SU-DHL-6 (cell line): ENCODE measurements at regions not wholly inside any gene's neighbourhood (a gene's known extent, or its start where the extent isn't known, plus 50 kb on each side); places are given as distances from the start of the nearest gene placed in this dataset.

Experiments
- H2AFZ ChIP-seq: fragments of 200-600 bp; sonication (generic); 2 replicates; pipeline ENCODE4 v1.6.1; 2014; ENCODE audit warnings: low read depth, mild to moderate bottlenecking, moderate library complexity, mixed read lengths, antibody characterized with exemption, low read length; ENCODE audit not compliant: severe bottlenecking
- H3F3A ChIP-seq: fragments of 200-600 bp; shearing (Covaris generic); 2 replicates; pipeline ENCODE4 v1.6.0; 2016; ENCODE audit warnings: antibody characterized with exemption, mild to moderate bottlenecking; ENCODE audit not compliant: insufficient read depth
- H3K27ac ChIP-seq: fragments of 200-600 bp; sonication (generic); 2 replicates; pipeline ENCODE4 v1.5.1; 2016; ENCODE audit warnings: low read depth, mild to moderate bottlenecking, low read length, moderate library complexity, mixed read lengths
- H3K27me3 ChIP-seq: fragments of 200-600 bp; sonication (generic), shearing (Covaris generic); 2 replicates; pipeline ENCODE4 v1.6.0; 2014; ENCODE audit warnings: mild to moderate bottlenecking, low read length
- H3K36me3 ChIP-seq: fragments of 200-600 bp; sonication (generic); 2 replicates; pipeline ENCODE4 v1.6.1; 2014; ENCODE audit warnings: mild to moderate bottlenecking, low read length, mixed read lengths
- H3K4me2 ChIP-seq: fragments of 300-600, 200-600 bp; shearing (Covaris generic), sonication (generic); 2 replicates; pipeline ENCODE4 v1.6.0; 2014; ENCODE audit warnings: low read length, low read depth, mild to moderate bottlenecking; ENCODE audit not compliant: poor library complexity, severe bottlenecking
- H3K4me3 ChIP-seq: fragments of 200-600 bp; sonication (generic); 2 replicates; pipeline ENCODE4 v1.5.1; 2014; ENCODE audit warnings: antibody characterized with exemption, low read length, mild to moderate bottlenecking, mixed read lengths; ENCODE audit not compliant: insufficient read depth, poor library complexity, severe bottlenecking
- H3K79me2 ChIP-seq: fragments of 200-600 bp; sonication (generic); 2 replicates; pipeline ENCODE4 v1.6.1; 2014; ENCODE audit warnings: mild to moderate bottlenecking, low read length, moderate library complexity; ENCODE audit not compliant: insufficient read depth
- H3K9ac ChIP-seq: fragments of 200-600 bp; sonication (generic); 2 replicates; pipeline ENCODE4 v1.7.0; 2014; ENCODE audit warnings: mild to moderate bottlenecking, low read length
- H3K9me2 ChIP-seq: fragments of 200-600 bp; sonication (generic); replicated peaks from 2 replicates; pipeline ENCODE4 v1.6.1; 2014; ENCODE audit warnings: low read length; ENCODE audit not compliant: insufficient read depth
- H3K9me3 ChIP-seq: fragments of 200-600 bp; sonication (generic); 2 replicates; pipeline ENCODE4 v1.6.1; 2014; ENCODE audit warnings: low read length, mixed read lengths; ENCODE audit not compliant: insufficient read depth
- H4K20me1 ChIP-seq: fragments of 200-600 bp; sonication (generic); 2 replicates; pipeline ENCODE4 v1.6.1; 2014; ENCODE audit warnings: low read depth, mild to moderate bottlenecking, antibody characterized with exemption, low read length, moderate library complexity, mixed read lengths
- CTCF ChIP-seq: fragments of 200-600 bp; sonication (generic); IDR thresholded peaks from one replicate; pipeline ENCODE4 v1.5.1; 2017; ENCODE audit warnings: antibody characterized with exemption, mild to moderate bottlenecking, low read length, moderate library complexity; ENCODE audit not compliant: insufficient read depth, poor library complexity, severe bottlenecking
- EZH2phosphoT487 ChIP-seq: fragments of 200-600 bp; sonication (generic), shearing (Covaris generic); conservative IDR thresholded peaks from 2 replicates; pipeline ENCODE4 v1.6.1; 2018; ENCODE audit warnings: mild to moderate bottlenecking, antibody characterized with exemption, low read length, moderate library complexity, mixed read lengths

DNA sequence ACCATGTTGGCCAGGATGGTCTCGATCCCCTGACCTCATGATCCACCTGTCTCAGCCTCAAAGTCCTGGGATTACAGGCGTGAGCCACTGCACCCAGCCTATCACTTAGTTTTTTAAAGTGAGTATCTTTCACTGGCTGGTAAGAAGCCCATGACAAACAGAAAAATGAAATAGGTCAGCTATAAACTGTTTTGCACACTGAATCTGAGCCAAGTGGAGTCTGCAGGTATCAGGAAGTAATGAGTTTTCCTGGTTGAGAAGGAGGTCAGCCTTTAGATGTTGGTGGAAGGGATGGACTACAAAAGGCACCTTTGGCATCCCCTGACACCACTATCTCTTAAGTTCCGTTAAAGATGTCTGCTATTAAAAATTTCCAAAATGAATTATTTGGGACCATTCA lies 345.1 kb downstream of the AASDHPPT start:
- Histone ChIP-seq H3K4me2 (no peak overlapping the region), H2AFZ (no peak overlapping the region)
- TF ChIP-seq EZH2phosphoT487 = no peak
- TF ChIP-seq CTCF = no peak

GRCh38 chr11:106424111-106424510 lies 346.6 kb downstream of the AASDHPPT start:
- Histone ChIP-seq H3K9ac (no peak overlapping the region), H3K36me3 (no peaks in the 10 kb centered on the region), H4K20me1 (no peaks in the 10 kb centered on the region), H3K4me3 (no peak overlapping the region), H3K79me2 (no peaks in the 10 kb centered on the region), H3K27me3 (no peaks in the 10 kb centered on the region), H3K27ac (no peak overlapping the region), H3K4me2 (no peak overlapping the region), H3K9me3 (no peaks in the 10 kb centered on the region), H3K9me2 (no peaks in the 10 kb centered on the region), H2AFZ (no peak overlapping the region), H3F3A (no peaks in the 10 kb centered on the region)
- TF ChIP-seq CTCF (no peak), EZH2phosphoT487 (no peak)

More for the DNA sequence above, 345.1 kb downstream of the AASDHPPT start:
- no peaks in the 10 kb centered on the region for H3K9me2 ChIP-seq
- no peaks in the 10 kb centered on the region for H3K27me3 ChIP-seq
- no peaks in the 10 kb centered on the region for H3K9me3 ChIP-seq
- no peaks in the 10 kb centered on the region for H3F3A ChIP-seq
- no peak overlapping the region for H3K9ac ChIP-seq
- no peaks in the 10 kb centered on the region for H4K20me1 ChIP-seq
- H3K36me3 ChIP-seq = no peaks in the 10 kb centered on the region
- no peak overlapping the region for H3K27ac ChIP-seq
- no peaks in the 10 kb centered on the region for H3K79me2 ChIP-seq
- H3K4me3 ChIP-seq = no peak overlapping the region

DNA sequence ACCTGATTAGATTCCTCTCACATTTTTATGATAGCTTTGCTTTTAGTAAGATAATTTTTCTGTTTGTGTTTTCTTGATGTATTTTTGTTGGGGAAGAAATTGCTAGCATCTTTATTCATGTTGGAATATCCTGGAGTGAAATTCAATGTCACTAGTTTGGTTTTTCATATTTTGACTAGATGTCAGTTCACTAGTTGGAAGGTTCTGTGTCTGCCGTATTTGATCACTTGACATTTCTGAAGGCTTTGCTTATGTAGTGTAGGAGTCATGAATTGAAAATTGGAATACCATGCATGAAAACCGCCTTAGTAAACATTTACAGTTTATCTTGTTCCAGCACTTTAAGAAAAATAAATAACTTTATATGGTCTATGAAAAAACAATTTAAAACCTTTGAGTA lies 348.4 kb downstream of the AASDHPPT start:
- Histone ChIP-seq H4K20me1 (no peaks in the 10 kb centered on the region), H3K79me2 (no peaks in the 10 kb centered on the region), H3K27me3 (no peaks in the 10 kb centered on the region), H3K9me3 (no peaks in the 10 kb centered on the region), H3K27ac (no peak overlapping the region), H3F3A (no peaks in the 10 kb centered on the region), H3K4me2 (no peak overlapping the region), H3K36me3 (no peaks in the 10 kb centered on the region), H3K9me2 (no peaks in the 10 kb centered on the region), H3K9ac (no peak overlapping the region), H3K4me3 (no peak overlapping the region), H2AFZ (no peak overlapping the region)
- TF ChIP-seq CTCF (no peak), EZH2phosphoT487 (no peak)
